ENCODE measurements at regions not wholly inside any gene's neighbourhood (a gene's known extent, or its start where the extent isn't known, plus 50 kb on each side); places are given as distances from the start of the nearest gene placed in this dataset.

DNA sequence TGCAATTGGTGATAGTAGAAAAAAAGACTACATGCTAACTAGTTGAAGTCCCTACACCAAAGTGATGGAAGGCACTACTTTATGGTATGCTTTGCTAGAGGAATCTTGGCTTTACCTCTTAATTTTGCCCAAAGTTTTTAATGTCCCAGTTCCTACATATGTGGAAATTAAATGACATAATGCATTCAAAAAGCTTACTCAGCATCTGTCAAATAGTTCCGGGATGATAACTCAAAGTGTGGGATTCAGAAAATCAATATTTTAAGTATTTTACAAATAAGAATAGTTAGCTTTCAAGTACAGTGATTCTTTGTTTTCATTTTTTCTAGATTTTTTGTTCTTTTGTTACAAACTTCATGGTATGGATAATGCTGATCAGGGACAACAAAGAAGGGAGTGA is 211.6 kb downstream of the PCDH20 start:
- Histone ChIP-seq H3K27ac (no peak overlapping the region), H3K27me3 (no peaks in the 10 kb centered on the region), H3K9me3 (no peaks in the 10 kb centered on the region), H3K4me1 (no peaks in the 10 kb centered on the region), H3K4me3 (no peak overlapping the region), H3K36me3 (no peaks in the 10 kb centered on the region)
- in situ Hi-C loops (cut with MboI; ENCODE audit: low sequenced_read_pairs in 4 of 4): no loop called here
- TF ChIP-seq POLR2A (IDR thresholded peaks at IDR 0.05): no peak
- TF ChIP-seq, protein P1, sequence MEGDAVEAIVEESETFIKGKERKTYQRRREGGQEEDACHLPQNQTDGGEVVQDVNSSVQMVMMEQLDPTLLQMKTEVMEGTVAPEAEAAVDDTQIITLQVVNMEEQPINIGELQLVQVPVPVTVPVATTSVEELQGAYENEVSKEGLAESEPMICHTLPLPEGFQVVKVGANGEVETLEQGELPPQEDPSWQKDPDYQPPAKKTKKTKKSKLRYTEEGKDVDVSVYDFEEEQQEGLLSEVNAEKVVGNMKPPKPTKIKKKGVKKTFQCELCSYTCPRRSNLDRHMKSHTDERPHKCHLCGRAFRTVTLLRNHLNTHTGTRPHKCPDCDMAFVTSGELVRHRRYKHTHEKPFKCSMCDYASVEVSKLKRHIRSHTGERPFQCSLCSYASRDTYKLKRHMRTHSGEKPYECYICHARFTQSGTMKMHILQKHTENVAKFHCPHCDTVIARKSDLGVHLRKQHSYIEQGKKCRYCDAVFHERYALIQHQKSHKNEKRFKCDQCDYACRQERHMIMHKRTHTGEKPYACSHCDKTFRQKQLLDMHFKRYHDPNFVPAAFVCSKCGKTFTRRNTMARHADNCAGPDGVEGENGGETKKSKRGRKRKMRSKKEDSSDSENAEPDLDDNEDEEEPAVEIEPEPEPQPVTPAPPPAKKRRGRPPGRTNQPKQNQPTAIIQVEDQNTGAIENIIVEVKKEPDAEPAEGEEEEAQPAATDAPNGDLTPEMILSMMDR (IDR thresholded peaks at IDR 0.05 in 4 of 5, conservative IDR thresholded peaks at IDR 0.05 in 1 of 5): no peak
- ATAC-seq: no peak
- no peak for DNase-seq
- intact Hi-C loops (cut with DNase I; ENCODE audit: low total_unique reads): no loop called here

DNA sequence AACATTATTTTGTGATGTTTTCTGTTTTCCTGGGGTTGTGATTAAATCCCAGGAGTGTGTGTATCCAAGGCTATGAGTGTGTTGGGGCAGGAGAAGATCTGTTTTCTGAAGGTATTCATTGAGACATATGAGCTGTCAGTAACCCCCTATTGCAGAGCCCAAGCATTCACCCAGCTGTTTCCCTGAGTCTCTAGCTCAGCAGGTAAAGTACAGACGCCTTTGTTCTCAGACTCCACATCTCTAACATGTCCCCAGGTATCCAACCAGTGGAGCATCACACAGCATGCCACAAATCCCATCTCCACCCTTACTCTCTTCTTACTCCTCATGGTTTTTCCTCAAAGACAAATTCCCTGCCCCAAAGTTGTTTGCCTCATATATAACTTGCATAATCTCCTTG is 213.6 kb downstream of the PCDH20 start:
- no peaks in the 10 kb centered on the region for H3K4me1 ChIP-seq
- no peak for ATAC-seq
- in situ Hi-C loops (cut with MboI; ENCODE audit: low sequenced_read_pairs in 4 of 4): no loop called here
- H3K9me3 ChIP-seq: no peaks in the 10 kb centered on the region
- TF ChIP-seq, protein P1 (IDR thresholded peaks at IDR 0.05 in 4 of 5, conservative IDR thresholded peaks at IDR 0.05 in 1 of 5): no peak
- intact Hi-C loops (cut with DNase I; ENCODE audit: low total_unique reads): no loop called here
- H3K27me3 ChIP-seq: no peaks in the 10 kb centered on the region
- H3K27ac ChIP-seq: no peak overlapping the region
- no peak overlapping the region for H3K4me3 ChIP-seq
- no peaks in the 10 kb centered on the region for H3K36me3 ChIP-seq
- DNase-seq: no peak

DNA sequence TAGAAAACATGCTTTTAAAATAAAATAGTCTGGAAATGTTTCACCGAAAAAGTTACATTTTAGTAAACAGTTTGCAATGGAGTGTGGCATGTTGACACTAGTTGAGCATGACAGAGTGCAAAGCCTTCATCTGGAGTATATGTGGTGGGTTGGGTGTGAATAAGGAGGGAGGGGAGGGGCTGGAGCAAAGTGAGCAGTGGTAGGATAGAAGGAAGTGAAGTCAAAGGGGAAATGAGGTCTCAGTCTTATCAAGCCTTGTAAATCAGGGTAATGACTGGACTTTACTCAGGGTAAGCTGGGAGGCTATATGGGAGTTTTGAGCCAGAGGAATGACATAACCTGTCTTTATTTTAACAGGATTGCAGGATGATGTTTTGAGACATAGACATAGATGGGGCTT is 222.8 kb downstream of the PCDH20 start:
- ATAC-seq (no peak), DNase-seq (no peak)
- no peaks in the 10 kb centered on the region for H3K36me3 ChIP-seq
- H3K27me3 ChIP-seq: no peaks in the 10 kb centered on the region
- no peaks in the 10 kb centered on the region for H3K9me3 ChIP-seq
- H3K4me3 ChIP-seq: no peak overlapping the region
- H3K4me1 ChIP-seq: no peaks in the 10 kb centered on the region
- in situ Hi-C loops (cut with MboI; ENCODE audit: low sequenced_read_pairs in 4 of 4) (no loop called here), intact Hi-C loops (cut with DNase I; ENCODE audit: low total_unique reads) (no loop called here)
- TF ChIP-seq POLR2A (IDR thresholded peaks at IDR 0.05): no peak
- TF ChIP-seq, protein P1 (IDR thresholded peaks at IDR 0.05 in 4 of 5, conservative IDR thresholded peaks at IDR 0.05 in 1 of 5): no peak
- H3K27ac ChIP-seq: no peak overlapping the region

DNA sequence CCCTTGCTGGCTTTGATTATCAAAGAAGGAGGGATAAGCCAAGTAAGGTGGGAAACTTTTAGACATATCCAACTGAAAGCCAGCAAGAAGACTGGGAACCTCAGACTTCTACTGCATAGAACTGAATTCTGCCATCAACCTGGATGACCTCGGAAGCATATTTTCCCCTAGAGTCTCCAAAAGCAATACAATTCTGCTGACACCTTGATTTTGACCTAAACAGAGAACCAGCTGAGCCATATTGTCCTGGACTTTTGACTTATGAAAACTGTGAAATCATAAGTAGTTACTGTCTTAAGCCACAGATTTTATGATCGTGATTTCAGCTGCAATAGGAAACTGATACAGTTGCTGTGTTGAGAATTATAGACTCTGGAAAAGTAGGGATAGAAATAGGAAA is 227.6 kb downstream of the PCDH20 start:
- H3K4me3 ChIP-seq: no peak overlapping the region
- ATAC-seq (no peak), DNase-seq (no peak)
- in situ Hi-C loops (cut with MboI; ENCODE audit: low sequenced_read_pairs in 4 of 4) (no loop called here), intact Hi-C loops (cut with DNase I; ENCODE audit: low total_unique reads) (no loop called here)
- H3K4me1 ChIP-seq: no peaks in the 10 kb centered on the region
- H3K27ac ChIP-seq: no peak overlapping the region
- H3K27me3 ChIP-seq: no peaks in the 10 kb centered on the region
- H3K9me3 ChIP-seq: no peaks in the 10 kb centered on the region
- TF ChIP-seq POLR2A (IDR thresholded peaks at IDR 0.05): no peak
- TF ChIP-seq, protein P1 (IDR thresholded peaks at IDR 0.05 in 4 of 5, conservative IDR thresholded peaks at IDR 0.05 in 1 of 5): no peak
- H3K36me3 ChIP-seq: no peaks in the 10 kb centered on the region

DNA sequence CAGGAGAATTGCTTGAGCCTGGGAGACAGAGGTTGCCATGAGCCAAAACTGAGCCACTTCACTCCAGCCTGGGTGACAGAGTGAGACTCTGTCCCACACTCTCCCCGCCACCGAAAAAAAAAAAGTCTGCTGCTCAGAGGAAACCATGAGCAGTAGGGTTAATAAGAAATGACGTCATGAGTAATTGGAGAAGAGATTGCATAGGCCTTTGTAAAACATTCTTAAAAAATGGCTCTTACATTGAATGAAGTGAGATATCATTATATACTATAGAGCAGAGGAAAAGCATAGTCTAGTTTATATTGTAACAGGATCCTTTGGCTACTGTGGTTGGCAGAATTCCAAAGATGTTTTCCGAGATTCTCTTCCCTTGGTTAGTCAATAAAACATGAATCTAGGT is 228.2 kb downstream of the PCDH20 start:
- in situ Hi-C loops (cut with MboI; ENCODE audit: low sequenced_read_pairs in 4 of 4) (no loop called here), intact Hi-C loops (cut with DNase I; ENCODE audit: low total_unique reads) (no loop called here)
- no peaks in the 10 kb centered on the region for H3K4me1 ChIP-seq
- no peaks in the 10 kb centered on the region for H3K9me3 ChIP-seq
- DNase-seq (no peak), ATAC-seq (no peak)
- no peaks in the 10 kb centered on the region for H3K36me3 ChIP-seq
- no peaks in the 10 kb centered on the region for H3K27me3 ChIP-seq
- no peak overlapping the region for H3K4me3 ChIP-seq
- no peak for TF ChIP-seq POLR2A (IDR thresholded peaks at IDR 0.05)
- TF ChIP-seq, protein P1 (IDR thresholded peaks at IDR 0.05 in 4 of 5, conservative IDR thresholded peaks at IDR 0.05 in 1 of 5): no peak
- no peak overlapping the region for H3K27ac ChIP-seq

Measured in gastrocnemius medialis (tissue), 4 donors.